ENCODE measurements at regions not wholly inside any gene's neighbourhood (a gene's known extent, or its start where the extent isn't known, plus 50 kb on each side); places are given as distances from the start of the nearest gene placed in this dataset.
A peak's percentile ranks its signal among the peaks of the same experiment; 100 is the strongest.

- DNase-seq: no peak
These were observed 312.8 kb downstream of the ZPLD1 start for GRCh38 chr3:102747611-102748010.

- DNase-seq: no peak
These were observed 313.8 kb downstream of the ZPLD1 start for GRCh38 chr3:102748646-102749045.

- no peak for DNase-seq
These were observed 315.5 kb downstream of the ZPLD1 start for GRCh38 chr3:102750322-102750721.

GRCh38 chr3:102753901-102754300, 319.1 kb downstream of the ZPLD1 start:
- DNase-seq: no peak

- DNase-seq: no peak
These were observed 321.9 kb downstream of the ZPLD1 start for GRCh38 chr3:102756706-102757105.

- DNase-seq: no peak
These were observed 323.1 kb downstream of the ZPLD1 start for GRCh38 chr3:102757950-102758349.

GRCh38 chr3:102761766-102762165, 327.0 kb downstream of the ZPLD1 start:
- DNase-seq: no peak

- no peak for DNase-seq
These were observed 356.0 kb downstream of the ZPLD1 start for GRCh38 chr3:102790747-102791325.

GRCh38 chr3:102791641-102792589, 357.1 kb downstream of the ZPLD1 start:
- DNase-seq: no peak

- DNase-seq: no peak
These were observed 362.0 kb downstream of the ZPLD1 start for GRCh38 chr3:102796804-102797203.

GRCh38 chr3:102802819-102803420, 368.1 kb downstream of the ZPLD1 start:
- DNase-seq: no peak

GRCh38 chr3:102810937-102811336, 376.1 kb downstream of the ZPLD1 start:
- DNase-seq: no peak

GRCh38 chr3:102826636-102827035, 391.8 kb downstream of the ZPLD1 start:
- no peak for DNase-seq

- no peak for DNase-seq
These were observed 392.6 kb downstream of the ZPLD1 start for GRCh38 chr3:102827386-102827785.

- DNase-seq: no peak
These were observed 395.6 kb downstream of the ZPLD1 start for GRCh38 chr3:102830415-102830814.

GRCh38 chr3:102841866-102842265, 407.1 kb downstream of the ZPLD1 start:
- DNase-seq: no peak

- no peak for DNase-seq
These were observed 432.0 kb downstream of the ZPLD1 start for GRCh38 chr3:102866845-102867244.

- no peak for DNase-seq
These were observed 448.7 kb downstream of the ZPLD1 start for GRCh38 chr3:102883515-102883914.

- DNase-seq: no peak
These were observed 450.5 kb downstream of the ZPLD1 start for GRCh38 chr3:102885289-102885688.

GRCh38 chr3:102887431-102887830, 452.6 kb downstream of the ZPLD1 start:
- peak; percentile 12 for DNase-seq

GRCh38 chr3:102896851-102897621, 462.2 kb downstream of the ZPLD1 start:
- no peak for DNase-seq

GRCh38 chr3:102904629-102905028, 469.8 kb downstream of the ZPLD1 start:
- DNase-seq: no peak
